Naive thymus-derived CD8-positive, alpha-beta T cell (primary cell): ENCODE measurements at regions not wholly inside any gene's neighbourhood (a gene's known extent, or its start where the extent isn't known, plus 50 kb on each side); places are given as distances from the start of the nearest gene placed in this dataset.

Source experiments
- ATAC-seq, 2 donors: fragments of 150-1000 bp; cut with Tn5 transposase in 1 of 2; sonication (Bioruptor Pico), chemical (Tn5 transposase) in 1 of 2; 1 replicate in 1 of 2; 2 replicates in 1 of 2; pipeline ENCODE4 v1.10.0; 2021; ENCODE audit warnings: mild to moderate bottlenecking in 2 of 2, moderate library complexity in 2 of 2
- POLR2A ChIA-PET: fragments of 350-600 bp; sonication (Branson Sonifier 250); formaldehyde crosslinking; loops from one replicate; lab custom pipeline; 2021; ENCODE audit warnings: antibody characterized with exemption; lab: Charles Lee
- DNase-seq, 10 donors: peaks; one replicate each; pipeline versions ENCODE4 v3.0.0 to v3.0.0-alpha.2; 2020 to 2022
- H3K27ac Mint-ChIP-seq, 10 donors: one replicate each; pipeline ENCODE4 v1.8.0; 2020 to 2022; ENCODE audit warnings: mild to moderate bottlenecking in 10 of 10, mixed read lengths in 10 of 10, moderate library complexity in 4 of 10, inconsistent platforms in 1 of 10
- H3K27me3 Mint-ChIP-seq, 5 donors: one replicate each; pipeline ENCODE4 v1.8.0; 2021 to 2022; ENCODE audit warnings: mixed read lengths in 5 of 5
- H3K36me3 Mint-ChIP-seq, 3 donors: one replicate each; pipeline ENCODE4 v1.8.0; 2020 to 2022; ENCODE audit warnings: mixed read lengths in 3 of 3, mild to moderate bottlenecking in 2 of 3, inconsistent platforms in 1 of 3
- H3K4me1 Mint-ChIP-seq, 4 donors: one replicate each; pipeline ENCODE4 v1.8.0; 2021 to 2022; ENCODE audit warnings: mixed read lengths in 4 of 4
- H3K4me3 Mint-ChIP-seq, 10 donors: one replicate each; pipeline ENCODE4 v1.8.0; 2020 to 2022; ENCODE audit warnings: mild to moderate bottlenecking in 10 of 10, mixed read lengths in 10 of 10, moderate library complexity in 6 of 10, inconsistent platforms in 1 of 10
- H3K9me3 Mint-ChIP-seq, 9 donors: one replicate each; pipeline ENCODE4 v1.8.0; 2020 to 2022; ENCODE audit warnings: mixed read lengths in 9 of 9, mild to moderate bottlenecking in 3 of 9, inconsistent platforms in 1 of 9, moderate library complexity in 1 of 9

GRCh38 chr13:65917731-65918130 lies 1312.4 kb downstream of the PCDH9 start:
- DNase-seq (no peak), ATAC-seq (no peak)
- Mint-ChIP-seq H3K4me1 (no peaks in the 10 kb centered on the region), H3K27ac (no peak overlapping the region), H3K9me3 (peaks cover 0 to 5% (median 0%) of the 10 kb centered on the region in 9 donors), H3K36me3 (no peaks in the 10 kb centered on the region), H3K27me3 (peaks cover 0 to 4% (median 0%) of the 10 kb centered on the region in 5 donors), H3K4me3 (no peak overlapping the region)
- POLR2A ChIA-PET: no interaction called here

GRCh38 chr13:65915195-65915594 lies 1314.9 kb downstream of the PCDH9 start:
- DNase-seq: no peak
- Mint-ChIP-seq H3K27ac (no peak overlapping the region), H3K9me3 (peaks cover 0 to 14% (median under 1%) of the 10 kb centered on the region in 9 donors), H3K4me3 (no peak overlapping the region), H3K36me3 (no peaks in the 10 kb centered on the region), H3K27me3 (peaks cover 0 to 4% (median 0%) of the 10 kb centered on the region in 5 donors), H3K4me1 (no peaks in the 10 kb centered on the region)
- ATAC-seq: no peak
- POLR2A ChIA-PET: no interaction called here

- H3K27me3 Mint-ChIP-seq: peaks cover 0 to 4% (median 0%) of the 10 kb centered on the region in 5 donors
- no peaks in the 10 kb centered on the region for H3K4me1 Mint-ChIP-seq
- no peak overlapping the region for H3K4me3 Mint-ChIP-seq
- H3K27ac Mint-ChIP-seq: no peak overlapping the region
- DNase-seq: no peak
- POLR2A ChIA-PET: no interaction called here
- no peak for ATAC-seq
- H3K9me3 Mint-ChIP-seq: peaks cover 0 to 14% (median 2%) of the 10 kb centered on the region in 9 donors
- no peaks in the 10 kb centered on the region for H3K36me3 Mint-ChIP-seq
These were observed 1315.4 kb downstream of the PCDH9 start for GRCh38 chr13:65914716-65915115.

- no peaks in the 10 kb centered on the region for H3K4me1 Mint-ChIP-seq
- DNase-seq: no peak
- peaks cover 0 to 4% (median 0%) of the 10 kb centered on the region in 5 donors for H3K27me3 Mint-ChIP-seq
- ATAC-seq: no peak
- H3K36me3 Mint-ChIP-seq: peaks cover 0 to 4% (median 0%) of the 10 kb centered on the region in 3 donors
- POLR2A ChIA-PET: no interaction called here
- no peak overlapping the region for H3K4me3 Mint-ChIP-seq
- no peak overlapping the region for H3K27ac Mint-ChIP-seq
- peaks cover 2 to 20% (median 7%) of the 10 kb centered on the region in 9 donors for H3K9me3 Mint-ChIP-seq
These were observed 1317.0 kb downstream of the PCDH9 start for GRCh38 chr13:65913173-65913572.

- DNase-seq (no peak), ATAC-seq (no peak)
- POLR2A ChIA-PET: no interaction called here
- Mint-ChIP-seq H3K27ac (no peak overlapping the region), H3K4me3 (no peak overlapping the region), H3K9me3 (peaks cover 3 to 22% (median 10%) of the 10 kb centered on the region in 9 donors), H3K36me3 (peaks cover 0 to 4% (median 0%) of the 10 kb centered on the region in 3 donors), H3K27me3 (peaks cover 0 to 4% (median 0%) of the 10 kb centered on the region in 5 donors), H3K4me1 (no peaks in the 10 kb centered on the region)
These were observed 1317.6 kb downstream of the PCDH9 start for GRCh38 chr13:65912516-65912915.

- POLR2A ChIA-PET: no interaction called here
These were observed 1318.5 kb downstream of the PCDH9 start for GRCh38 chr13:65911546-65912193.

GRCh38 chr13:65909501-65909900 lies 1320.6 kb downstream of the PCDH9 start:
- no peak for DNase-seq
- POLR2A ChIA-PET: no interaction called here
- no peaks in the 10 kb centered on the region for H3K27me3 Mint-ChIP-seq
- H3K4me3 Mint-ChIP-seq: no peak overlapping the region
- no peaks in the 10 kb centered on the region for H3K4me1 Mint-ChIP-seq
- H3K27ac Mint-ChIP-seq: no peak overlapping the region
- peaks cover 0 to 4% (median 0%) of the 10 kb centered on the region in 3 donors for H3K36me3 Mint-ChIP-seq
- no peak for ATAC-seq
- H3K9me3 Mint-ChIP-seq: peaks cover 7 to 40% (median 17%) of the 10 kb centered on the region in 9 donors

More at GRCh38 chr13:65911546-65912193, 1318.5 kb downstream of the PCDH9 start:
- Mint-ChIP-seq H3K36me3 (peaks cover 0 to 4% (median 0%) of the 10 kb centered on the region in 3 donors), H3K9me3 (peaks cover 4 to 28% (median 13%) of the 10 kb centered on the region in 9 donors), H3K27me3 (no peaks in the 10 kb centered on the region), H3K4me1 (no peaks in the 10 kb centered on the region), H3K27ac (no peak overlapping the region), H3K4me3 (no peak overlapping the region)
- DNase-seq: no peak
- no peak for ATAC-seq

- POLR2A ChIA-PET: no interaction called here
- Mint-ChIP-seq H3K9me3 (peaks cover 7 to 40% (median 17%) of the 10 kb centered on the region in 9 donors), H3K4me1 (no peaks in the 10 kb centered on the region), H3K4me3 (no peak overlapping the region), H3K27ac (no peak overlapping the region), H3K36me3 (peaks cover 0 to 4% (median 0%) of the 10 kb centered on the region in 3 donors), H3K27me3 (no peaks in the 10 kb centered on the region)
- DNase-seq: no peak
- no peak for ATAC-seq
These were observed 1322.2 kb downstream of the PCDH9 start for GRCh38 chr13:65907666-65908525.

GRCh38 chr13:65901723-65902122 lies 1328.4 kb downstream of the PCDH9 start:
- no peak overlapping the region for H3K27ac Mint-ChIP-seq
- no peaks in the 10 kb centered on the region for H3K4me1 Mint-ChIP-seq
- no peaks in the 10 kb centered on the region for H3K27me3 Mint-ChIP-seq
- H3K4me3 Mint-ChIP-seq: no peak overlapping the region
- POLR2A ChIA-PET: no interaction called here
- H3K9me3 Mint-ChIP-seq: peaks cover 4 to 26% (median 16%) of the 10 kb centered on the region in 9 donors
- DNase-seq (no peak), ATAC-seq (no peak)
- H3K36me3 Mint-ChIP-seq: no peaks in the 10 kb centered on the region

GRCh38 chr13:65894049-65894448 lies 1336.1 kb downstream of the PCDH9 start:
- Mint-ChIP-seq H3K4me1 (no peaks in the 10 kb centered on the region), H3K36me3 (no peaks in the 10 kb centered on the region), H3K27ac (no peak overlapping the region), H3K27me3 (no peaks in the 10 kb centered on the region), H3K9me3 (peaks cover 0 to 14% (median 3%) of the 10 kb centered on the region in 9 donors), H3K4me3 (no peak overlapping the region)
- ATAC-seq: no peak
- DNase-seq: no peak
- POLR2A ChIA-PET: no interaction called here

- Mint-ChIP-seq H3K36me3 (no peaks in the 10 kb centered on the region), H3K27ac (no peak overlapping the region), H3K4me1 (no peaks in the 10 kb centered on the region), H3K9me3 (peaks cover 0 to 6% (median 2%) of the 10 kb centered on the region in 9 donors), H3K27me3 (no peaks in the 10 kb centered on the region), H3K4me3 (no peak overlapping the region)
- no peak for DNase-seq
- POLR2A ChIA-PET: no interaction called here
- ATAC-seq: no peak
These were observed 1337.3 kb downstream of the PCDH9 start for GRCh38 chr13:65892859-65893258.

- H3K4me3 Mint-ChIP-seq: no peak overlapping the region
- POLR2A ChIA-PET: no interaction called here
- H3K4me1 Mint-ChIP-seq: no peaks in the 10 kb centered on the region
- no peaks in the 10 kb centered on the region for H3K36me3 Mint-ChIP-seq
- H3K9me3 Mint-ChIP-seq: peaks cover 0 to 4% (median 0%) of the 10 kb centered on the region in 9 donors
- DNase-seq: no peak
- no peaks in the 10 kb centered on the region for H3K27me3 Mint-ChIP-seq
- no peak for ATAC-seq
- H3K27ac Mint-ChIP-seq: no peak overlapping the region
These were observed 1340.8 kb downstream of the PCDH9 start for GRCh38 chr13:65889368-65889767.

- ATAC-seq (no peak), DNase-seq (no peak)
- H3K4me3 Mint-ChIP-seq: no peak overlapping the region
- H3K4me1 Mint-ChIP-seq: no peaks in the 10 kb centered on the region
- H3K9me3 Mint-ChIP-seq: peaks cover 2 to 13% (median 6%) of the 10 kb centered on the region in 9 donors
- H3K27me3 Mint-ChIP-seq: no peaks in the 10 kb centered on the region
- H3K27ac Mint-ChIP-seq: no peak overlapping the region
- H3K36me3 Mint-ChIP-seq: no peaks in the 10 kb centered on the region
- POLR2A ChIA-PET: no interaction called here
These were observed 1347.3 kb downstream of the PCDH9 start for GRCh38 chr13:65882810-65883209.
